Body of pancreas (tissue), 4 donors: ENCODE measurements at regions not wholly inside any gene's neighbourhood (a gene's known extent, or its start where the extent isn't known, plus 50 kb on each side); places are given as distances from the start of the nearest gene placed in this dataset.

ENCODE experiments used
- POLR2A ChIP-seq, 3 donors: fragments of 450-650 bp; IDR thresholded peaks; one replicate each; pipeline ENCODE4 v1.6.1; 2016; ENCODE audit warnings: antibody characterized with exemption in 3 of 3, mild to moderate bottlenecking in 2 of 3
- TF ChIP-seq, protein P1 (sequence below), 7 experiments: fragments of 450-650 bp in 4 of 7; fragments of 200-600 bp in 3 of 7; sonication (generic) in 3 of 7; IDR thresholded peaks; one replicate each; pipeline ENCODE4 v1.5.1; 2016 to 2019; ENCODE audit warnings: antibody characterized with exemption in 7 of 7

DNA sequence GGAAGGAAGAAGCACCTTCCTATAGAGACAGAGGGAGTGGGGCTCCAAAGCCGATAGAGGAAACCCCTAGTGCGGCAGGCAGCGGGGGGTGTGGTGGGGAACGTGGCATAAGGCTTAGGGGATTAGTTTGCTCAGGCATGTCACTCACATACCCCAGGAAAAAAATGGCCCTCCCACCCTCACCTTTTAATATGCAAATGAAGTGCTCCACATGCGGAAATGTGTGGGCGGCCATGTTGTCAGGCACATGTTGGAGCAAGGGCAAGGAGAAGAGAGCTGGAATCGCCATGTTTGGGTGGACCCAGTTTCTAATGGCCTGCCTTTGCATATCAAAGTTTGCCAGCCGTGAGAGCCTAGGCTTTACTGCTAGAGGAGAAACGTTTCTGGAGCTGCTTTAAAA is 758.8 kb downstream of the NR2F1-AS1 start:
- TF ChIP-seq, protein P1, sequence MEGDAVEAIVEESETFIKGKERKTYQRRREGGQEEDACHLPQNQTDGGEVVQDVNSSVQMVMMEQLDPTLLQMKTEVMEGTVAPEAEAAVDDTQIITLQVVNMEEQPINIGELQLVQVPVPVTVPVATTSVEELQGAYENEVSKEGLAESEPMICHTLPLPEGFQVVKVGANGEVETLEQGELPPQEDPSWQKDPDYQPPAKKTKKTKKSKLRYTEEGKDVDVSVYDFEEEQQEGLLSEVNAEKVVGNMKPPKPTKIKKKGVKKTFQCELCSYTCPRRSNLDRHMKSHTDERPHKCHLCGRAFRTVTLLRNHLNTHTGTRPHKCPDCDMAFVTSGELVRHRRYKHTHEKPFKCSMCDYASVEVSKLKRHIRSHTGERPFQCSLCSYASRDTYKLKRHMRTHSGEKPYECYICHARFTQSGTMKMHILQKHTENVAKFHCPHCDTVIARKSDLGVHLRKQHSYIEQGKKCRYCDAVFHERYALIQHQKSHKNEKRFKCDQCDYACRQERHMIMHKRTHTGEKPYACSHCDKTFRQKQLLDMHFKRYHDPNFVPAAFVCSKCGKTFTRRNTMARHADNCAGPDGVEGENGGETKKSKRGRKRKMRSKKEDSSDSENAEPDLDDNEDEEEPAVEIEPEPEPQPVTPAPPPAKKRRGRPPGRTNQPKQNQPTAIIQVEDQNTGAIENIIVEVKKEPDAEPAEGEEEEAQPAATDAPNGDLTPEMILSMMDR (IDR thresholded peaks at IDR 0.05): no peak
- no peak for TF ChIP-seq POLR2A (IDR thresholded peaks at IDR 0.05)
